ENCODE measurements at regions not wholly inside any gene's neighbourhood (a gene's known extent, or its start where the extent isn't known, plus 50 kb on each side); places are given as distances from the start of the nearest gene placed in this dataset.

DNA sequence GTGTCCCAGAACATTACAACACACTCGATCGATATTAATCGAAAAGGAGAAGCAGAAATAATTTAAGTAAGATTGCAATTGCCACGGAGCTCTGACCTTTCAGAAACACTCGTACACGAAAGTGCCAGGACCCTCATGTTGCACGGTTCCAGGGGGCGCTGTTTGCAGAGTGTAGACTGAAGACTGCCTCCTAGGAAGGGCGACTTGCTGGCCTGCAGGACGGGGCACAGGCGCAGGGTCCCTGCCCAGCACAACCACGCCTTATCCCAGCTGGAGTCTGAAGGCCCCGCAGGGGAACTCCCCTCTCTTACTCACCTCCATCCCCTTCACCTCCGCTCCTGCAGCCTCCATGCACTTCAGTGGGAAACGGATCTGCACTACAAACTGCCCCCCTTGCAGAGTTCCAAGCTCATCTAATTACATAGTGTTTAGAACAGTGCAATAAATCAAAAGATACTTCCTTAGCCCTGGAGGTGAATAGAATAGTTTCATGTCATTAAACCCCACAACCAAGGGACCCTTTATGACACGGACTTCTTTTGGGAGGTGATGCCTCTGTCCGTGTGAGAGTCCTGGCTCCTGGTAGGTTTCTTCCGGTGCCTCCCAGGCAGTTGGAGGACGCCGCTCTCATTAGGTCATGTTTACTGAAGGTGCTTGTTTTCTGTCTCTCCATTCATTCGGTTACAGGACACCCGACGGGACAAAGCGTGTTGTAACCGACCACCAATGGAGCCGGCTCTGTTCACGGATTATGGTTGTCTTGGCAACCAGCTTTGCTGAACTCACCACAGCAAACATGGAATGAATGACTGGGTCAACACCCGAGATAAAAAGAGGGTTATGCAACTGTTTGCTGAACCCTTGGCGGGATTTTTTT, 262.2 kb downstream of the BAMBI start:
- TF ChIP-seq POLR2A (IDR thresholded peaks at IDR 0.05; ENCODE audit: low read depth, low read length): no peak
- DNase-seq (ENCODE audit: insufficient read length, low spot score) (no peak), FAIRE-seq (no peak)

GRCh38 chr10:28940158-28940888, 263.0 kb downstream of the BAMBI start:
- no peak for TF ChIP-seq POLR2A (IDR thresholded peaks at IDR 0.05; ENCODE audit: low read depth, low read length)
- DNase-seq (ENCODE audit: insufficient read length, low spot score) (no peak), FAIRE-seq (no peak)

- TF ChIP-seq POLR2A (IDR thresholded peaks at IDR 0.05; ENCODE audit: low read depth, low read length): no peak
- FAIRE-seq (no peak), DNase-seq (ENCODE audit: insufficient read length, low spot score) (no peak)
Observed at GRCh38 chr10:28942012-28942411, 264.7 kb downstream of the BAMBI start.

DNA sequence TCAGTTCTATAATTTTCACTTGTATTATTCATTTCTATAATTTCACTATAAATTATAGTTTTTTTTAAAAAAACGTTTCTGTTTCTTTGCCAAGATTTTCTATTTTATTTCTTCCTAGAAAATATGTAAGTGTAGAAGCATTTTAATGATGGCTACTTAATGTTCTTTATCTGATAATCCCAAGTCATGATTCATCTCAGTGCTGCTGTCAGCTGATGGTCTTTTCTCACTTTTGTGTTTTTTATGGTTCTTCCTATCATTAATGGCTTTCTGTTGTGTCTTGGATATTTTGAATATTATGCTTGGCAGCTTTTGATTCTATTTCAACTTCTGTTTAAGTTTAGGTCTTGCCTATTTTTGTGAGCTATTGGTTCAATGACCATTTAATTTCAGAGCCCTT, 268.6 kb downstream of the BAMBI start:
- no peak for TF ChIP-seq POLR2A (IDR thresholded peaks at IDR 0.05; ENCODE audit: low read depth, low read length)
- FAIRE-seq (no peak), DNase-seq (ENCODE audit: insufficient read length, low spot score) (no peak)

- no peak for DNase-seq (ENCODE audit: insufficient read length, low spot score)
- TF ChIP-seq POLR2A (IDR thresholded peaks at IDR 0.05; ENCODE audit: low read depth, low read length): no peak
- no peak for FAIRE-seq
Observed at GRCh38 chr10:28946479-28946878, 269.2 kb downstream of the BAMBI start.

GRCh38 chr10:28947171-28947570, 269.9 kb downstream of the BAMBI start:
- TF ChIP-seq POLR2A (IDR thresholded peaks at IDR 0.05; ENCODE audit: low read depth, low read length): no peak
- FAIRE-seq: no peak
- DNase-seq (ENCODE audit: insufficient read length, low spot score): no peak

DNA sequence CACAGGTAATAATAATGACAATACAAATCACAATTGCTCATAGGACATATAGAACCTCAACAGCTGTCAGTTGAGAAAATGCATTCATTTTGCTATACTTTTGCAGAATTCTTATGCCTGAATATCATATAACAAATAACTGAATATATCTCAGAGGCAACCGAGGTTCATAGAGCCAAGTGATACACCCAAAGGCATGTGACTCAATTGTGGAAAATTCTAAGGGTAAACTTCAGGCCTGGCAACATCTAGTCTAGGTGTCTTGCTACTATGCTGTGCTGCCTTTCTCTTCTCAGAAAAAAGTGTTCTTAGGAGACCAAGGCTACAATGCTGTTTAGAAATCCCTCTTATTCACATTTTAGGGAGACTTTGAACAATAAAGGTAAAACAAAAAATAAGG, 270.7 kb downstream of the BAMBI start:
- TF ChIP-seq POLR2A (IDR thresholded peaks at IDR 0.05; ENCODE audit: low read depth, low read length): no peak
- DNase-seq (ENCODE audit: insufficient read length, low spot score) (no peak), FAIRE-seq (no peak)

DNA sequence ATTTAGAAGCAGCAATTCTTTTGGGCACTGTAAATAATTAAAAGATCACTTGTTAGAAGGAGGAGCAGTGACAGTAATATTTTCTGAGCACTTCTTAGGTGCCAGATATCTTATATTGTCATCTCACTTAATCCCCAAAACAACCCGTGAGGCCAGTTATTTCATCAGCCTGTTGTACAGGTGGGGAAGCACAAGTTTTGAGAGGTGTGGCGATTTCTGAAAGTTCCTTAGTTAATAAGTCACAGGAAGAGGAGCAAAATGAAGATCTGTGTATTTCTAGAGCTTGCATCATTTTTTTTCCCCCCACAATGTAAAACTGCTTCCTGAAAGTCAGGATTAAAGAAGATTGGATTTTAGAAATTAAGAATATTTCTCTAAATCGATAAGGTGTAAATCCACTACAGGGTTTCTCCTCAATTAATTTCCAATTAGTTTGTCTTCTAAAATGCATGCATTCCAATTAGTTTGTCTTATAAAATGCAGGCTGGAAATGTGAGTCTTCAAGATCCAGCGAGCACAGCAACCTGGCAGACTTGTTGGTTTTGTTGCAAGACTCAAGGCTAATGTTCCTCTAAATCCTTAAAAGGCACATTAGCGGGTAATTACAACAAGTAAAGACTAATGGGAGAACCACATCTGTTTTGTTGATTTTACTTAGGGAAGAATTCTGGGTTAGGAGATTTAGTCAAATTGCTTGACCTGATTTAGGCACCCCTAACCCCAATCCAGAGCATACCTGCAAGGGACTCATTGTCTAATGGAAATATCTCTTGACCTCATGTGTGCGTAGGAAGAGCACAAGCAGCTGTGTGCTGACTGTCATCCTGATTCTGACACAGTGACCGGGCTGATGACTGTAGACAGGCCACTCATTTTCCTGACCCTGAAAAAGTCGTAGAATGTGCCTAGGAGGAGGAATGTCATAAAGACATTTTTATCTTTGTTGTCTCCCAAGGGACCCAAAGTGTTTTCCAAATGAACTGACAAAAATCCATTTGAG, 272.0 kb downstream of the BAMBI start:
- no peak for FAIRE-seq
- DNase-seq (ENCODE audit: insufficient read length, low spot score): no peak
- TF ChIP-seq POLR2A (IDR thresholded peaks at IDR 0.05; ENCODE audit: low read depth, low read length): no peak

DNA sequence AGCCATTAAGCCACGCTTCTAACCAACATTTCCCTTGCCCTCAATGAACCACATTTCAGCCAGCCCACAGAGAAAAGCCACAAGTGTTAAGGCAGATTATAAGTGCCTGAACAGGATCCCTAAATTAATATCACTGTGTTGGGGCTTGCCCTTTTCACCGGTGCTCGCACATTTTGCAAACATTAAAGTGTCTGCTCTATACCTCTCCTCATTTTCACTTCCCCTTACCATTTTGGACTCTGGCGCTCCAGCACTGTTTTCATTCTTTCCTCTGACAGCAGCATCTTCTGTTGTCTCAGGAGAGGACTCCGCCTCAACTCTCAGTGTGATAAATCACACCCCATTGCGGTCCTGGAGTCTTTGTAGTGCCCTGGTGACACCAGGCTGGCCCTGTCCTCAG, 274.2 kb downstream of the BAMBI start:
- no peak for TF ChIP-seq POLR2A (IDR thresholded peaks at IDR 0.05; ENCODE audit: low read depth, low read length)
- DNase-seq (ENCODE audit: insufficient read length, low spot score) (no peak), FAIRE-seq (no peak)

- FAIRE-seq (no peak), DNase-seq (ENCODE audit: insufficient read length, low spot score) (no peak)
- TF ChIP-seq POLR2A (IDR thresholded peaks at IDR 0.05; ENCODE audit: low read depth, low read length): no peak
Observed at GRCh38 chr10:28952523-28952922, 275.2 kb downstream of the BAMBI start.

GRCh38 chr10:28954211-28954610, 276.9 kb downstream of the BAMBI start:
- FAIRE-seq: no peak

DNA sequence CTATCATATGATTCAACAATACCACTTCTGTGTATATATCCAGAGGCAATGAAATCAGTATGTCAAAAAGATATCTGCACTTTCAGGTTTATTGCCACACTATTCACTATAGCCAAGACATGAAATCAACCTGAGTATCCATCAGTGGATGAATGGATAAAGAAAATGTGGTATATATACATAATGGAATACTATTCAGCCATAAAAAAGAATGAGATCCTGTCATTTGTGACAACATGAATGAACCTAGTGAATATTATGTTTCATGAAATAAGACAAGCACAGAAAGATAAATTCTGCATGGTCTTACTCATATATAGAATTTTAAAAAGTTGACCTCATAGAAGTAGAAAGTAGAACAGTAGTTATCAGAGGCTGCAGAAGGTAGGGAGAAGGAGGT, 281.1 kb downstream of the BAMBI start:
- FAIRE-seq: no peak
- DNase-seq (ENCODE audit: insufficient read length, low spot score): no peak
- no peak for TF ChIP-seq POLR2A (IDR thresholded peaks at IDR 0.05; ENCODE audit: low read depth, low read length)

More at GRCh38 chr10:28954211-28954610, 276.9 kb downstream of the BAMBI start:
- DNase-seq (ENCODE audit: insufficient read length, low spot score): no peak
- TF ChIP-seq POLR2A (IDR thresholded peaks at IDR 0.05; ENCODE audit: low read depth, low read length): no peak

- no peak for TF ChIP-seq POLR2A (IDR thresholded peaks at IDR 0.05; ENCODE audit: low read depth, low read length)
- no peak for DNase-seq (ENCODE audit: insufficient read length, low spot score)
- no peak for FAIRE-seq
Observed at GRCh38 chr10:28959850-28960501, 282.7 kb downstream of the BAMBI start.

Measured in H54 (cell line).